GM12878 (cell line): ENCODE measurements at regions not wholly inside any gene's neighbourhood (a gene's known extent, or its start where the extent isn't known, plus 50 kb on each side); places are given as distances from the start of the nearest gene placed in this dataset.

Source experiments
- POLR2A ChIP-seq: IDR thresholded peaks from 2 replicates; pipeline ENCODE4 v1.6.1; 2011; ENCODE audit warnings: low read depth, mild to moderate bottlenecking, low read length
- SP1 ChIP-seq: IDR thresholded peaks from one replicate; pipeline ENCODE4 v1.6.1; 2011; ENCODE audit warnings: low read depth, low read length
- TF ChIP-seq, protein P1 (sequence below): IDR thresholded peaks from 2 replicates; pipeline ENCODE4 v1.6.1; 2011; ENCODE audit warnings: mild to moderate bottlenecking, low read depth, low read length, moderate library complexity; ENCODE audit not compliant: insufficient replicate concordance
- TF ChIP-seq, protein P2 (sequence below): fragments of 450-650 bp; IDR thresholded peaks from 2 replicates; pipeline ENCODE4 v1.6.1; 2017; ENCODE audit warnings: antibody characterized with exemption, mild to moderate bottlenecking, moderate library complexity
- TF ChIP-seq, protein P3 (sequence below), 3 experiments: IDR thresholded peaks in 2 of 3; conservative IDR thresholded peaks in 1 of 3; 2 replicates each; pipeline ENCODE4 v1.5.1; 2011; ENCODE audit warnings: low read depth in 3 of 3, low read length in 3 of 3, mild to moderate bottlenecking in 3 of 3, control low read depth in 2 of 3, moderate library complexity in 2 of 3, inconsistent platforms in 1 of 3, mixed read lengths in 1 of 3; ENCODE audit not compliant: control insufficient read depth in 2 of 3, insufficient read depth in 1 of 3; ENCODE audit errors: extremely low read depth in 1 of 3

DNA sequence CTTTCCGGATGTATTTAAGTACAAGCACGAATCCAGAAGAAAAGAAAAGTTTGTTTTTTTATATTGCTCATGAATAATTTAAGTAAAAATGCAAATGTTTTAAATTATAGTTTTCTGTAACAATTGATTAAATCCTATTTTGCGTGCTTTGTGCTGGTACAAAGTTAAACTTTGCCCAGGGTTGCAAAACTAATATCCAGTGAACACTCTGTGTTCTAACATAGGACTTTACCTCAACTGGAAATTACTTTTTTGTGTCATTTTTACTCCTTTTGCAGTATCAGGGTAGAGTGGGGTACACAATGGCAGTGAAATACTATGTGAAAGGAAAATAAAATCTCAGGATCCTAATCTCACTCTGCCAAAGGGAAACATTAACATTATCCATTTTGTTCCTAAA lies 801.4 kb upstream of the MBL2 start:
- TF ChIP-seq, protein P1, sequence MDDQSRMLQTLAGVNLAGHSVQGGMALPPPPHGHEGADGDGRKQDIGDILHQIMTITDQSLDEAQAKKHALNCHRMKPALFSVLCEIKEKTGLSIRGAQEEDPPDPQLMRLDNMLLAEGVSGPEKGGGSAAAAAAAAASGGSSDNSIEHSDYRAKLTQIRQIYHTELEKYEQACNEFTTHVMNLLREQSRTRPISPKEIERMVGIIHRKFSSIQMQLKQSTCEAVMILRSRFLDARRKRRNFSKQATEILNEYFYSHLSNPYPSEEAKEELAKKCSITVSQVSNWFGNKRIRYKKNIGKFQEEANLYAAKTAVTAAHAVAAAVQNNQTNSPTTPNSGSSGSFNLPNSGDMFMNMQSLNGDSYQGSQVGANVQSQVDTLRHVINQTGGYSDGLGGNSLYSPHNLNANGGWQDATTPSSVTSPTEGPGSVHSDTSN = no peak
- TF ChIP-seq, protein P2, sequence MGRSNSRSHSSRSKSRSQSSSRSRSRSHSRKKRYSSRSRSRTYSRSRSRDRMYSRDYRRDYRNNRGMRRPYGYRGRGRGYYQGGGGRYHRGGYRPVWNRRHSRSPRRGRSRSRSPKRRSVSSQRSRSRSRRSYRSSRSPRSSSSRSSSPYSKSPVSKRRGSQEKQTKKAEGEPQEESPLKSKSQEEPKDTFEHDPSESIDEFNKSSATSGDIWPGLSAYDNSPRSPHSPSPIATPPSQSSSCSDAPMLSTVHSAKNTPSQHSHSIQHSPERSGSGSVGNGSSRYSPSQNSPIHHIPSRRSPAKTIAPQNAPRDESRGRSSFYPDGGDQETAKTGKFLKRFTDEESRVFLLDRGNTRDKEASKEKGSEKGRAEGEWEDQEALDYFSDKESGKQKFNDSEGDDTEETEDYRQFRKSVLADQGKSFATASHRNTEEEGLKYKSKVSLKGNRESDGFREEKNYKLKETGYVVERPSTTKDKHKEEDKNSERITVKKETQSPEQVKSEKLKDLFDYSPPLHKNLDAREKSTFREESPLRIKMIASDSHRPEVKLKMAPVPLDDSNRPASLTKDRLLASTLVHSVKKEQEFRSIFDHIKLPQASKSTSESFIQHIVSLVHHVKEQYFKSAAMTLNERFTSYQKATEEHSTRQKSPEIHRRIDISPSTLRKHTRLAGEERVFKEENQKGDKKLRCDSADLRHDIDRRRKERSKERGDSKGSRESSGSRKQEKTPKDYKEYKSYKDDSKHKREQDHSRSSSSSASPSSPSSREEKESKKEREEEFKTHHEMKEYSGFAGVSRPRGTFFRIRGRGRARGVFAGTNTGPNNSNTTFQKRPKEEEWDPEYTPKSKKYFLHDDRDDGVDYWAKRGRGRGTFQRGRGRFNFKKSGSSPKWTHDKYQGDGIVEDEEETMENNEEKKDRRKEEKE = no peak
- TF ChIP-seq, protein P3, sequence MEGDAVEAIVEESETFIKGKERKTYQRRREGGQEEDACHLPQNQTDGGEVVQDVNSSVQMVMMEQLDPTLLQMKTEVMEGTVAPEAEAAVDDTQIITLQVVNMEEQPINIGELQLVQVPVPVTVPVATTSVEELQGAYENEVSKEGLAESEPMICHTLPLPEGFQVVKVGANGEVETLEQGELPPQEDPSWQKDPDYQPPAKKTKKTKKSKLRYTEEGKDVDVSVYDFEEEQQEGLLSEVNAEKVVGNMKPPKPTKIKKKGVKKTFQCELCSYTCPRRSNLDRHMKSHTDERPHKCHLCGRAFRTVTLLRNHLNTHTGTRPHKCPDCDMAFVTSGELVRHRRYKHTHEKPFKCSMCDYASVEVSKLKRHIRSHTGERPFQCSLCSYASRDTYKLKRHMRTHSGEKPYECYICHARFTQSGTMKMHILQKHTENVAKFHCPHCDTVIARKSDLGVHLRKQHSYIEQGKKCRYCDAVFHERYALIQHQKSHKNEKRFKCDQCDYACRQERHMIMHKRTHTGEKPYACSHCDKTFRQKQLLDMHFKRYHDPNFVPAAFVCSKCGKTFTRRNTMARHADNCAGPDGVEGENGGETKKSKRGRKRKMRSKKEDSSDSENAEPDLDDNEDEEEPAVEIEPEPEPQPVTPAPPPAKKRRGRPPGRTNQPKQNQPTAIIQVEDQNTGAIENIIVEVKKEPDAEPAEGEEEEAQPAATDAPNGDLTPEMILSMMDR (IDR thresholded peaks at IDR 0.05 in 2 of 3, conservative IDR thresholded peaks at IDR 0.05 in 1 of 3; ENCODE audit: control insufficient read depth in 2 of 3, extremely low read depth in 1 of 3, insufficient read depth in 1 of 3, low read depth in 3 of 3, low read length in 3 of 3) = no peak
- TF ChIP-seq SP1 (no peak), POLR2A (no peak)
